Smooth muscle cell (in vitro differentiated cells): ENCODE measurements at regions not wholly inside any gene's neighbourhood (a gene's known extent, or its start where the extent isn't known, plus 50 kb on each side); places are given as distances from the start of the nearest gene placed in this dataset.

ENCODE experiments used
- DNase-seq: peaks from one replicate; lab custom pipeline; 2025; ENCODE audit not compliant: unreplicated experiment; lab: John Stamatoyannopoulos, UW
- H2AFZ ChIP-seq: fragments of 200-600 bp; sonication (generic); 2 replicates; pipeline ENCODE4 v1.6.0; 2016; ENCODE audit warnings: antibody characterized with exemption, low read depth, mild to moderate bottlenecking
- H3F3A ChIP-seq: fragments of 200-600 bp; sonication (generic); 2 replicates; pipeline ENCODE4 v1.6.0; 2017; ENCODE audit warnings: antibody characterized with exemption, low read depth
- H3K27ac ChIP-seq: fragments of 200-600 bp; sonication (generic); 2 replicates; pipeline ENCODE4 v1.5.1; 2016; ENCODE audit warnings: low read depth, mild to moderate bottlenecking
- H3K27me3 ChIP-seq: fragments of 200-600 bp; sonication (generic); 2 replicates; pipeline ENCODE4 v1.6.1; 2016; ENCODE audit warnings: low read depth, mild to moderate bottlenecking
- H3K36me3 ChIP-seq: fragments of 200-600 bp; sonication (generic); 2 replicates; pipeline ENCODE4 v1.5.1; 2016; ENCODE audit warnings: low read depth
- H3K4me1 ChIP-seq: fragments of 200-600 bp; sonication (generic); 2 replicates; pipeline ENCODE4 v1.5.1; 2016; ENCODE audit warnings: low read depth
- H3K4me2 ChIP-seq: fragments of 200-600 bp; sonication (generic); 2 replicates; pipeline ENCODE4 v1.6.0; 2016; ENCODE audit warnings: mild to moderate bottlenecking
- H3K4me3 ChIP-seq: fragments of 200-600 bp; sonication (generic); 2 replicates; pipeline ENCODE4 v1.5.1; 2016; ENCODE audit warnings: mild to moderate bottlenecking
- H3K79me2 ChIP-seq: fragments of 200-600 bp; sonication (generic); 2 replicates; pipeline ENCODE4 v1.6.0; 2016; ENCODE audit warnings: low read depth, mild to moderate bottlenecking
- H3K9ac ChIP-seq: fragments of 200-600 bp; sonication (generic); 2 replicates; pipeline ENCODE4 v1.6.0; 2016; ENCODE audit warnings: low read depth
- H3K9me3 ChIP-seq: fragments of 200-600 bp; sonication (generic); replicated peaks from 2 replicates; pipeline ENCODE4 v1.5.1; 2016; ENCODE audit warnings: low read depth
- H4K20me1 ChIP-seq: fragments of 200-600 bp; sonication (generic); 2 replicates; pipeline ENCODE4 v1.6.0; 2016; ENCODE audit warnings: low read depth
- WGBS: methylation state at CpG from one replicate; pipeline ENCODE4 v1.1.7; 2016; ENCODE audit warnings: low lambda C conversion rate; 5-methylcytosine and 5-hydroxymethylcytosine counted together
- TF ChIP-seq, protein P1 (sequence below): fragments of 200-600 bp; sonication (generic); IDR thresholded peaks from 2 replicates; pipeline ENCODE4 v1.5.1; 2017; ENCODE audit warnings: borderline replicate concordance, mild to moderate bottlenecking, antibody characterized with exemption; ENCODE audit not compliant: insufficient read depth, poor library complexity, severe bottlenecking

DNA sequence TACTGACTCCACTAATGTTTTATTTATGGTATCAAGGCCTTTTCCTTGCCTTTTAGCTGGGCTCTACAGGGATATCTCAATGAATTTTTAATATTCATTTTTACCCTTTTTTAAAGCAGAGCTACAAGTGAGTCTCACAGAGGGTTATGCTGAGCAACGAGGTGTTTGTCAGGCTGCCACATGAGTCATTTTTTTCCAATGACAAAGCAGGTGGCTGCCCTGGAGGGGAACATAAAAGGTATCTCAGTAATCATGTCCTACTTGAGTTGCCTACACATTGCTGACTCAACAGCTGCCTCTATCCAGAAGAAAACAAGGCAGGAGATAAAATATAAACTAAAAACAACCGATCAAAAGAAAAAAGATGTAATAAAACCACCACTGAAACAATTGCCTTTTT, 1004.9 kb upstream of the POT1 start:
- Histone ChIP-seq H3K9me3 (no peaks in the 10 kb centered on the region), H3F3A (no peaks in the 10 kb centered on the region), H3K4me2 (peak overlapping the region; percentile 58), H4K20me1 (no peaks in the 10 kb centered on the region), H3K9ac (peak overlapping the region; percentile 8), H3K4me1 (no peaks in the 10 kb centered on the region), H3K36me3 (no peaks in the 10 kb centered on the region), H3K79me2 (no peaks in the 10 kb centered on the region), H3K27ac (peak overlapping the region; percentile 62), H2AFZ (no peak overlapping the region), H3K27me3 (no peaks in the 10 kb centered on the region), H3K4me3 (no peak overlapping the region)
- TF ChIP-seq, protein P1, sequence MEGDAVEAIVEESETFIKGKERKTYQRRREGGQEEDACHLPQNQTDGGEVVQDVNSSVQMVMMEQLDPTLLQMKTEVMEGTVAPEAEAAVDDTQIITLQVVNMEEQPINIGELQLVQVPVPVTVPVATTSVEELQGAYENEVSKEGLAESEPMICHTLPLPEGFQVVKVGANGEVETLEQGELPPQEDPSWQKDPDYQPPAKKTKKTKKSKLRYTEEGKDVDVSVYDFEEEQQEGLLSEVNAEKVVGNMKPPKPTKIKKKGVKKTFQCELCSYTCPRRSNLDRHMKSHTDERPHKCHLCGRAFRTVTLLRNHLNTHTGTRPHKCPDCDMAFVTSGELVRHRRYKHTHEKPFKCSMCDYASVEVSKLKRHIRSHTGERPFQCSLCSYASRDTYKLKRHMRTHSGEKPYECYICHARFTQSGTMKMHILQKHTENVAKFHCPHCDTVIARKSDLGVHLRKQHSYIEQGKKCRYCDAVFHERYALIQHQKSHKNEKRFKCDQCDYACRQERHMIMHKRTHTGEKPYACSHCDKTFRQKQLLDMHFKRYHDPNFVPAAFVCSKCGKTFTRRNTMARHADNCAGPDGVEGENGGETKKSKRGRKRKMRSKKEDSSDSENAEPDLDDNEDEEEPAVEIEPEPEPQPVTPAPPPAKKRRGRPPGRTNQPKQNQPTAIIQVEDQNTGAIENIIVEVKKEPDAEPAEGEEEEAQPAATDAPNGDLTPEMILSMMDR = no peak
- 19% methylated on average over 2 of the region's 2 CpGs for WGBS
- DNase-seq = no peak

DNA sequence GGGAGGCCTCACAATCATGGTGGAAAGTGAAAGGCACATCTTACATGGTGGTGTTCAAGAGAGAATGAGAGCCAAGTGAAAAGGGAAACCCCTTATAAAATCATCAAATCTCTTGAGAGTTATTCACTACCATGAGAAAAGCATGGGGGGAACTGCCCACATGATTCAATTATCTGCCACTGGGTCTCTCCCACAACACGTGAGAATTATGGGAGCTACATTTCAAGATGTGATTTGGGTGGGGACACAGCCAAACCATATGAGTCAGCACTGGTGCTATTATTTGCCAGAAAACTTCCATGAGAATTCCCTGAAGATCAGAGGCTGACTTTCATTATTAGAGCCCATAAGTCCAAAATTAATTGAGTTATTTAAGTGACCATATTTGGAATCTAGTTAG, 1001.2 kb upstream of the POT1 start:
- no peak overlapping the region for H3K4me2 ChIP-seq
- no peaks in the 10 kb centered on the region for H3K9me3 ChIP-seq
- H3K4me3 ChIP-seq = no peak overlapping the region
- H4K20me1 ChIP-seq = no peaks in the 10 kb centered on the region
- no peak for DNase-seq
- no peaks in the 10 kb centered on the region for H3K79me2 ChIP-seq
- peaks cover 22% of the 10 kb centered on the region for H3K4me1 ChIP-seq
- no peak overlapping the region for H3K9ac ChIP-seq
- TF ChIP-seq, protein P1 = no peak
- no peaks in the 10 kb centered on the region for H3K36me3 ChIP-seq
- 92% methylated on average over 1 of the region's 1 CpG for WGBS
- no peaks in the 10 kb centered on the region for H3K27me3 ChIP-seq
- no peak overlapping the region for H2AFZ ChIP-seq
- H3K27ac ChIP-seq = no peak overlapping the region
- no peaks in the 10 kb centered on the region for H3F3A ChIP-seq

DNA sequence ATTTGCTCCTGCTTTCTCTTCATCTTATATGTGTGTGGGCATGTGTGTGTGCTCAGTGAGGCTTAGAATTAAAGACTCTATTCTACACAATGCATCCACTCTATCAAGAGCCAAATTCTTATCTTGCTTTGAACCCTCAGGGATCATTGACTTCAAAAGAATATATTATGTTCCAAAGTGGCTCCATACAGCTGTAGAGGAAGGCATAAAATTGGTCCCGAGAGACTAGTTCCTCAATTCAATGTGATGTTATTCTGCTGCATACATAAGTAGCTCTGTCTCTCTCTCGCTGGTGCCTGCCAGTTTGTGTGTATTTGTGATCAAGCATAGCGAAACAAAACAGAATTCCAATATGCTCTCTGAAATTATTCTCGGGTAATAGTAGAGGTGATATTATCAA, 997.9 kb upstream of the POT1 start:
- Histone ChIP-seq H3K4me3 (no peak overlapping the region), H3K27ac (no peak overlapping the region), H3K9ac (no peak overlapping the region), H3K36me3 (no peaks in the 10 kb centered on the region), H4K20me1 (no peaks in the 10 kb centered on the region), H3F3A (no peaks in the 10 kb centered on the region), H3K27me3 (no peaks in the 10 kb centered on the region), H2AFZ (peak overlapping the region; percentile 70), H3K79me2 (no peaks in the 10 kb centered on the region), H3K9me3 (no peaks in the 10 kb centered on the region), H3K4me2 (peak overlapping the region; percentile 60), H3K4me1 (peaks cover 29% of the 10 kb centered on the region)
- TF ChIP-seq, protein P1 = no peak
- DNase-seq = no peak
- 34% methylated on average over 4 of the region's 4 CpGs for whole genome bisulfite sequencing

DNA sequence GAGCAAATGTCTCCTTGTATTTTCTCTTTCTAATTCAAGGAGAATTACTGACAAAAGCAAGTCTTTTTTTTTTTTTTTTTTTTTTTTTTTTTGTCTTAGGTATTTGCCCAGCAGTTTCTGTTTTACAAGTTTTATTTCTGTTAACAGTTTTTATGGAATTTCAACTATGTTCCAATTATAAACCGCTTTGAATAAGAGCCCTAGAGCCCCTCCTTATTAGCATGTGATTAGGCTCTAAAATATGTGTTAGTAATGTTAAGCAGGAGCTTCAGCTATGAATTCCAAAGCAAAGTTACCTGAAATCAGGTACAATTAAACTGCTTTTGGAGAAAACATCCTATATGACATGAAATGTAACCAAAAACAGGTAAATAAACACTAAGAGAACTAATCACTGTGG, 997.0 kb upstream of the POT1 start:
- H3K27ac ChIP-seq = no peak overlapping the region
- H2AFZ ChIP-seq = no peak overlapping the region
- H3F3A ChIP-seq = no peaks in the 10 kb centered on the region
- H3K4me3 ChIP-seq = no peak overlapping the region
- H4K20me1 ChIP-seq = no peaks in the 10 kb centered on the region
- WGBS = 27% methylated on average over 1 of the region's 1 CpG
- no peak overlapping the region for H3K9ac ChIP-seq
- H3K4me1 ChIP-seq = peaks cover 29% of the 10 kb centered on the region
- DNase-seq = no peak
- no peak overlapping the region for H3K4me2 ChIP-seq
- TF ChIP-seq, protein P1 = no peak
- no peaks in the 10 kb centered on the region for H3K9me3 ChIP-seq
- H3K79me2 ChIP-seq = no peaks in the 10 kb centered on the region
- no peaks in the 10 kb centered on the region for H3K36me3 ChIP-seq
- no peaks in the 10 kb centered on the region for H3K27me3 ChIP-seq
